GM12872 (cell line): ENCODE measurements at regions not wholly inside any gene's neighbourhood (a gene's known extent, or its start where the extent isn't known, plus 50 kb on each side); places are given as distances from the start of the nearest gene placed in this dataset.

ENCODE experiments used
- TF ChIP-seq, protein P1 (sequence below): IDR thresholded peaks from 3 replicates; pipeline ENCODE4 v1.5.1; 2011; ENCODE audit warnings: low read depth, mild to moderate bottlenecking, low read length, moderate library complexity; ENCODE audit not compliant: insufficient read depth

DNA sequence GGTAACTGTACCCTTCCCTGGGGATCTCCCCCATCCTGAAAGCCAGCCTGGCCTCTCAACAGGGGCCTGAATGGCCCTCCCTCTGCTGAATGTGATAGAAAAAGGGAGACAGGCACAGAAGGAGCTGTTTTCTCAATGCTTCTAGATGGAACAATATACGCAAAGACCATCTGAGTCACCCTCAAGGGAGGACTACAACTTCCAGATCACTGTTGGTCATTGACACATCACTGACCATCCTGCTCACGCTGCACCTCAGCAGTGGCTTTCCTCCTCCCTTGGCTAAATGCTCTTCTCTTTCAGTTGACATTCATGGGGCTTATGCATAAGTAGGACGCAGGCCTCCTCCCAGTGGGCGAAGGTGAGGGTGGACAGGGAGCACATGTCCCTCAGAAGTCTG is 112.2 kb upstream of the SHB start:
- TF ChIP-seq, protein P1, sequence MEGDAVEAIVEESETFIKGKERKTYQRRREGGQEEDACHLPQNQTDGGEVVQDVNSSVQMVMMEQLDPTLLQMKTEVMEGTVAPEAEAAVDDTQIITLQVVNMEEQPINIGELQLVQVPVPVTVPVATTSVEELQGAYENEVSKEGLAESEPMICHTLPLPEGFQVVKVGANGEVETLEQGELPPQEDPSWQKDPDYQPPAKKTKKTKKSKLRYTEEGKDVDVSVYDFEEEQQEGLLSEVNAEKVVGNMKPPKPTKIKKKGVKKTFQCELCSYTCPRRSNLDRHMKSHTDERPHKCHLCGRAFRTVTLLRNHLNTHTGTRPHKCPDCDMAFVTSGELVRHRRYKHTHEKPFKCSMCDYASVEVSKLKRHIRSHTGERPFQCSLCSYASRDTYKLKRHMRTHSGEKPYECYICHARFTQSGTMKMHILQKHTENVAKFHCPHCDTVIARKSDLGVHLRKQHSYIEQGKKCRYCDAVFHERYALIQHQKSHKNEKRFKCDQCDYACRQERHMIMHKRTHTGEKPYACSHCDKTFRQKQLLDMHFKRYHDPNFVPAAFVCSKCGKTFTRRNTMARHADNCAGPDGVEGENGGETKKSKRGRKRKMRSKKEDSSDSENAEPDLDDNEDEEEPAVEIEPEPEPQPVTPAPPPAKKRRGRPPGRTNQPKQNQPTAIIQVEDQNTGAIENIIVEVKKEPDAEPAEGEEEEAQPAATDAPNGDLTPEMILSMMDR = no peak

DNA sequence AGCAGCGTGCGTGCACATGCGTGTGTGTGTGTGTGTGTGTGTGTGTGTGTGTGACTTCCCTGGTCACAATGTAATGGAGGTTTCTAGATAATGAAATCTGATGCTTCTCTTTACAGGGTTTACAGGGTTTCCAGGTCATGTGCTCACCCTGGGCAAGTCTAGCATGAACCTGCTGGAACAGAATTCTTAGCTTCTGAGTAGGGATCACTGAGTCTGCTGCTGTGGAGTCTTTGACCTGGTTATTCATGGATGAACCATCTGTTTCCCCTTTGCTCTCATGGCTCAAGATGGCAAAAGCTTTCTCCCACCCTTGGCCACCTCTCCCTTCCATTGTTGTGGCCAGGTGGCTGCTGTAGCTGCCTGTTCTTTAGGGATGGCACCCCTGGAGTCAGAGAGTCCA is 111.6 kb upstream of the SHB start:
- TF ChIP-seq, protein P1 = no peak

DNA sequence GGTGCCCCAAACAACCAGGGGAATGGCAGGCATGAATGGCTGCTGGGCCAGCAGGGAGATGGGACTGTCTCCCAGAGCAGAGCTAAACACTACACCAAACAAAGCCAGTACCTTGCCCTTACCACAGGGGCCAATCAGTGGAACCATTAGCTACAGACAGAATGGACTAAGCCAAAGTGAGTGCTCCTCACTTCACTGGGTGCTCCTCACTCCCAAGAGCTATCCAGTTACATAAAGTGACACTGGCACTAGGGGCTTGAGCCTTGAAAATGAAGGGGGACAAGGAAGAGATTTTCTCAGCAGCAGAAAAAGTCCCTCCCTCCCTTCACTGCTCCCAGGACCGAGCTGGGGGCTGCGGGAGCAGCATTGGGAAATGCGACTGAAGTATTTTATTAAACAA is 110.9 kb upstream of the SHB start:
- TF ChIP-seq, protein P1 = no peak

DNA sequence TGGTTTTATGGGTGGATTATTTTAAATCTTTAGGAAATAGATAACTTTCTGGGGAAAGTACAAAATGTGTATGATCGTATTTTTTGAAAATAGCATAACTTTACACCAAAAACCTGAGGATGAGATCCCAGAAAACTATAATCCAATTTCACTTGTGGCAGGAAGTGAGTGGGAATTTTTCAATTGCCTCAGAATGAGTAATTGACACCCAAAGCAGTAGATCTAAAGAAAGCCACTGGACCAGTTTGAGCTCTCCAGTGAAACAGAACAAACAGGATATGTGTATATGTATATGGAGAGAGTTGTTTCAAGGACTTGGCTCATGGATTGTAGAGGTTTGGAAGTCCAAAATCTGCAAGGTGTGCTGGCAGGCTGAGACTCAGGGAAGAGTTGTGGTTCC is 109.2 kb upstream of the SHB start:
- TF ChIP-seq, protein P1 = no peak

GRCh38 chr9:38177680-38178079 is 108.7 kb upstream of the SHB start:
- TF ChIP-seq, protein P1 = no peak

DNA sequence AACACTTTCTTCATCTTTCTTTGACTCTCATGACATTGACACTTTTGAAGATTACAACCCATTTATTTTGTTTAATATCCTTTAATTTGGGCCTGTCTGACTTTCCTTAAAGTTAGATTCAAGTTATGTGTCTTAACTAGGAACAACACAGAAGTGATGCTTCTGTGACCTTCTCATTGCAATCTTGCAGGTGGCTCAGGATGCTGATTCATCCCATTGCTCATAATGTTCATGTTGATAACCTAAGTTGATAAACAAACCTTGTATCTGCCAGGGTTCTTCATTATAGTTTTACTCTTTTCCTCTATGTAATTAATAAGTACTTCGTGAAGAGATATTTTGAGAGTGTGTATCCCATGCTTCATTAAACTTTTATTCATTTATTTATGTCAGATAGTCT is 107.2 kb upstream of the SHB start:
- TF ChIP-seq, protein P1 = no peak

DNA sequence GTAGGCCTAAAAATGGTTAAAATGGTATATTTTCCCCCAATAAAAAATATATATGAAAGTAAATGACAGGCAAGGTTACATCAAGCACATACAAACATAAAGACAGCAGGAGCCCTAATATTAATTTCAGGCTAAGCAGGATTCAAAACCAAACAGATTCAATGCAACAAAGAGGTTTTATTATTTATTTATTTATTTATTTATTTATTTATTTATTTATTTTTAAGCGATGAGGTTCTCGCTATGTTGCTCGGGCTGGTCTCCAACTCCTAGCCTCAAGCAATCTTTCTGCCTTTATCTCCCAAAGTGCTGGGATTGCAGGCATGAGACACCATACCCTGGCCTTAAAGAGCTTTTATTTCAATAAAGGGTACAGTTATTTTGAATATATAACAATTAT is 106.4 kb upstream of the SHB start:
- TF ChIP-seq, protein P1 = no peak

DNA sequence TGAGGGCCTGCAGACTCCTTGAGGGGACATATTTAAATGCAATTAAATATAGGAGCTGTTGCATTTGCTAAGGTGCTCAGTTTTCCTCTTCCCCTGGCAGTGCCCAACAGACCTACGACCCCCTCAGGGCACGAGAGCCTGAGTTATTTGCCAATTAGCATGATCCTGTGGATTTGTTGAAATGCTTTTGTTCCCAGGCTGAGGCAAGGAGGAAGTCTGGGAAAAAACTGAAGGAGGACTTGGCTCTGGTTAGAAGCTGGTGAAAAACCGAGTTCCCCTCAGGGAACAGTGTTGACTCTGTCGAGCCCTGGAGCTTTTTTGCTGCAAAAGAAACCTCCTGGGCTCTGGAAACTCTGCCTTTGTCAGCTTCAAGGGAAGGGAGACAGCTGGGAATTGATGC is 103.6 kb upstream of the SHB start:
- TF ChIP-seq, protein P1 = no peak
